H1 (cell line): ENCODE measurements at regions not wholly inside any gene's neighbourhood (a gene's known extent, or its start where the extent isn't known, plus 50 kb on each side); places are given as distances from the start of the nearest gene placed in this dataset.

Source experiments
- CBX5 ChIP-seq: fragments of 300-800, 300-1000 bp; sonication (generic); IDR thresholded peaks from 2 replicates; pipeline ENCODE4 v1.7.1; 2016; ENCODE audit warnings: antibody characterized with exemption, low read length, low read depth
- EZH2 ChIP-seq: fragments of 200-600 bp; sonication (generic); IDR thresholded peaks from 2 replicates; pipeline ENCODE4 v1.7.1; 2012; ENCODE audit warnings: low read depth, mild to moderate bottlenecking, moderate library complexity, low read length, inconsistent platforms; ENCODE audit not compliant: severe bottlenecking
- GABPA ChIP-seq: IDR thresholded peaks from 2 replicates; pipeline ENCODE4 v1.6.1; 2011; ENCODE audit warnings: mild to moderate bottlenecking, low read length, moderate library complexity, borderline replicate concordance; ENCODE audit not compliant: insufficient read depth
- POU5F1 ChIP-seq: IDR thresholded peaks from 2 replicates; pipeline ENCODE4 v1.6.1; 2011; ENCODE audit warnings: low read depth, mild to moderate bottlenecking, low read length, moderate library complexity
- TF ChIP-seq, protein P1 (sequence below): IDR thresholded peaks from 2 replicates; pipeline ENCODE4 v1.6.1; 2012; ENCODE audit warnings: inconsistent platforms

DNA sequence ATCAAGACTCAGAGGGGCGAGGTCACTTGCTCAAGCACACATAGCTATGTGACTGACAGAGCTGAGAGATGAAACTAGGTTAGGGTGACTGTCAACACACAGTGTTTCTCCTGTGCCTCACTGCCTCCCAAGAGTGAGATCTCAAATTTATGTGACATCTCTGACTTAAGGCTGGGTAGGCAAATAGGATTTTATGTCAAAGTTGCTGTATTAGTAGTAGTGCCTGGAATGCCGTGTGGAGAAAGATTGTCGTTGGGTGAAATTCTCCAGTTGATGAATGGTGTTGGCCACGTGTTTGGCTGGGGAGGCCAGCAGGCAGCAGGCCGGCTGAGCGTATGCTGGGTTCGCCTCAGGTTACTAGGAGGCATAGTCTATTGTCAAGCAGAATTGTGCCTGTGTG is 148.3 kb upstream of the BMPER start (continued):
- no peak for TF ChIP-seq CBX5
- no peak for TF ChIP-seq EZH2
- TF ChIP-seq GABPA, result no peak
- no peak for TF ChIP-seq POU5F1
- TF ChIP-seq, protein P1, sequence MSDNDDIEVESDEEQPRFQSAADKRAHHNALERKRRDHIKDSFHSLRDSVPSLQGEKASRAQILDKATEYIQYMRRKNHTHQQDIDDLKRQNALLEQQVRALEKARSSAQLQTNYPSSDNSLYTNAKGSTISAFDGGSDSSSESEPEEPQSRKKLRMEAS, result no peak
